ENCODE measurements at regions not wholly inside any gene's neighbourhood (a gene's known extent, or its start where the extent isn't known, plus 50 kb on each side); places are given as distances from the start of the nearest gene placed in this dataset.
A peak's percentile ranks its signal among the peaks of the same experiment; 100 is the strongest.

DNA sequence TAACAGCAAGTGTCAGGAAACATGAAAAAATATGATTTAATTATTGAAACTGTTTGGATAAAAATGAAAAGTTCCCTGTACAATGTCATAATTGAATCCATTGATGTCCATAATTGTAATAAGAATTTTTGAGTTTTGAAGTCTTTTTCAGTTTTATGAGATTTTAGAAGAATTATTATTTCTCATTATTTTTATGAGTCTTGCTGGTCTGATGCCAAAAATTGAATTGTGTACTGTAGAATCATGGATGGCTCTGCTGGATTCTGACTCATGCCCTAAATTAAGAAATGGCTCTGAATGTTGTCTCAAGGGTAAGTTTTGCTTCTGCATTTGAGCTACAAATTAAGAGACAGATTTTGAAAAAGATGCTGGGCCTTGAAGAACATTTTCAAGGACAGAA, 132.8 kb upstream of the MAP9 start:
- Histone ChIP-seq H3K27ac (ENCODE audit: low read depth, low read length, poor library complexity, severe bottlenecking) (no peak overlapping the region), H3K4me3 (ENCODE audit: low read depth, low read length, poor library complexity, severe bottlenecking) (no peak overlapping the region), H3K27me3 (replicated peaks; ENCODE audit: insufficient read depth, low read depth, low read length, poor library complexity) (no peaks in the 10 kb centered on the region), H3K9me3 (ENCODE audit: low read depth, low read length, poor library complexity, severe bottlenecking) (no peaks in the 10 kb centered on the region), H3K36me3 (ENCODE audit: insufficient read depth, low read length, poor library complexity, severe bottlenecking) (no peaks in the 10 kb centered on the region), H3K4me1 (ENCODE audit: insufficient read depth, low read length, poor library complexity, severe bottlenecking) (no peaks in the 10 kb centered on the region)
- intact Hi-C loops (cut with micrococcal nuclease; ENCODE audit: unreplicated experiment) = no loop called here
- TF ChIP-seq, protein P1, sequence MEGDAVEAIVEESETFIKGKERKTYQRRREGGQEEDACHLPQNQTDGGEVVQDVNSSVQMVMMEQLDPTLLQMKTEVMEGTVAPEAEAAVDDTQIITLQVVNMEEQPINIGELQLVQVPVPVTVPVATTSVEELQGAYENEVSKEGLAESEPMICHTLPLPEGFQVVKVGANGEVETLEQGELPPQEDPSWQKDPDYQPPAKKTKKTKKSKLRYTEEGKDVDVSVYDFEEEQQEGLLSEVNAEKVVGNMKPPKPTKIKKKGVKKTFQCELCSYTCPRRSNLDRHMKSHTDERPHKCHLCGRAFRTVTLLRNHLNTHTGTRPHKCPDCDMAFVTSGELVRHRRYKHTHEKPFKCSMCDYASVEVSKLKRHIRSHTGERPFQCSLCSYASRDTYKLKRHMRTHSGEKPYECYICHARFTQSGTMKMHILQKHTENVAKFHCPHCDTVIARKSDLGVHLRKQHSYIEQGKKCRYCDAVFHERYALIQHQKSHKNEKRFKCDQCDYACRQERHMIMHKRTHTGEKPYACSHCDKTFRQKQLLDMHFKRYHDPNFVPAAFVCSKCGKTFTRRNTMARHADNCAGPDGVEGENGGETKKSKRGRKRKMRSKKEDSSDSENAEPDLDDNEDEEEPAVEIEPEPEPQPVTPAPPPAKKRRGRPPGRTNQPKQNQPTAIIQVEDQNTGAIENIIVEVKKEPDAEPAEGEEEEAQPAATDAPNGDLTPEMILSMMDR (conservative IDR thresholded peaks at IDR 0.05; ENCODE audit: low read depth, low read length) = no peak
- POLR2A ChIA-PET (ENCODE audit: low non-redundant PET) = no interaction called here
- BruUV-seq (replicated peaks) = no TSS peak
- peak; percentile 7 for DNase-seq (ENCODE audit: low spot score)
- CTCF ChIA-PET = interaction anchor here (0.6 kb wide), 1 partner anchor 703 kb away, joined by 3 read pairs; no protein-coding TSS in a partner anchor

DNA sequence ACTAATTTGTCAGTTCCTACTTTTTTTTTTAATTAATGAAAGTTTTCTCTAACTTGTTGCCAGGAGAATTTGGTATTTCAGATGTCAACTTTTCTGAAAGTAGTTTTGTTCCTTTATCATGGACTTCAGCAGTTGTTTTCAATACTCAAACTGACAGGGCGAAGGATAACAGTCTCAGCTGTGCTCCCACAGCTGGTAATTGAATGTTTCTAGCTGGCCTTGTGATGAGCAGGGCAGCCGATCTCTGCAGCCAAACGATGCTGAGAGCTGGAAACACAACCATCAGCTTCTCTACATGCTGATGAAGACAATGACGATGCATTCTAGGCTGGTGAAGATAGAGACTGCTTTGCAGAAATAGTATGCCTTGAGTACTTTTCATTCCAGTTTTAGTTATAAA, 130.0 kb upstream of the MAP9 start:
- no TSS peak for BruUV-seq (replicated peaks)
- POLR2A ChIA-PET (ENCODE audit: low non-redundant PET) = no interaction called here
- CTCF ChIA-PET = no interaction called here

DNA sequence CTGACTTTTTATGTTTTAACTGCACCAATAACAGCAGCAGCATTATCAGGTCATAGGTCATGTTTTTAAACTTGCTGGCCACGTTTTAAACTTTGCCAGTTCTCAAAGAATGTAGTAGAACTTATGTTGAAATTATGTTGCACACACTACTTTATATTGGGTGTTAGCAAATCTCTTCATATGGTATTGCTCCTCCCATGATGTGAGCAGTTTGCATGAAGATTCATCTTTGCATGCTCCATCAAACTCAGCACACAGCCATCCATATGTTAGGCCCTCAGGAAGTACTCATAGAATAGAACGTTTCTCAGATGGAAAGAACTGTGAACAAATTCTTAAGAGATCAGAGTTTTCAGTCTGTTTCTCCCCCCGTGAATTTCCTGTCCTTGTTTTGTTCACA, 128.6 kb upstream of the MAP9 start:
- BruUV-seq (replicated peaks) = no TSS peak
- ChIA-PET POLR2A (ENCODE audit: low non-redundant PET) (no interaction called here), CTCF (no interaction called here)
- H3K4me3 ChIP-seq (ENCODE audit: low read depth, low read length, poor library complexity, severe bottlenecking) = no peak overlapping the region
- H3K9me3 ChIP-seq (ENCODE audit: low read depth, low read length, poor library complexity, severe bottlenecking) = no peaks in the 10 kb centered on the region
- H3K27ac ChIP-seq (ENCODE audit: low read depth, low read length, poor library complexity, severe bottlenecking) = no peak overlapping the region
- no peak for DNase-seq (ENCODE audit: low spot score)
- intact Hi-C loops (cut with micrococcal nuclease; ENCODE audit: unreplicated experiment) = no loop called here
- H3K4me1 ChIP-seq (ENCODE audit: insufficient read depth, low read length, poor library complexity, severe bottlenecking) = no peaks in the 10 kb centered on the region
- H3K27me3 ChIP-seq (replicated peaks; ENCODE audit: insufficient read depth, low read depth, low read length, poor library complexity) = peaks cover 18% of the 10 kb centered on the region
- no peaks in the 10 kb centered on the region for H3K36me3 ChIP-seq (ENCODE audit: insufficient read depth, low read length, poor library complexity, severe bottlenecking)
- no peak for TF ChIP-seq EZH2 (IDR thresholded peaks at IDR 0.05; ENCODE audit: borderline replicate concordance, low read depth, low read length, poor library complexity, severe bottlenecking)
- TF ChIP-seq, protein P1 (conservative IDR thresholded peaks at IDR 0.05; ENCODE audit: low read depth, low read length) = no peak

More for the DNA sequence above, 130.0 kb upstream of the MAP9 start:
- DNase-seq (ENCODE audit: low spot score) = no peak
- TF ChIP-seq EZH2 (IDR thresholded peaks at IDR 0.05; ENCODE audit: borderline replicate concordance, low read depth, low read length, poor library complexity, severe bottlenecking) = no peak
- TF ChIP-seq, protein P1 (conservative IDR thresholded peaks at IDR 0.05; ENCODE audit: low read depth, low read length) = no peak
- H3K4me1 ChIP-seq (ENCODE audit: insufficient read depth, low read length, poor library complexity, severe bottlenecking) = no peaks in the 10 kb centered on the region
- intact Hi-C loops (cut with micrococcal nuclease; ENCODE audit: unreplicated experiment) = no loop called here
- no peaks in the 10 kb centered on the region for H3K36me3 ChIP-seq (ENCODE audit: insufficient read depth, low read length, poor library complexity, severe bottlenecking)
- H3K9me3 ChIP-seq (ENCODE audit: low read depth, low read length, poor library complexity, severe bottlenecking) = no peaks in the 10 kb centered on the region
- no peak overlapping the region for H3K27ac ChIP-seq (ENCODE audit: low read depth, low read length, poor library complexity, severe bottlenecking)
- peaks cover 12% of the 10 kb centered on the region for H3K27me3 ChIP-seq (replicated peaks; ENCODE audit: insufficient read depth, low read depth, low read length, poor library complexity)
- no peak overlapping the region for H3K4me3 ChIP-seq (ENCODE audit: low read depth, low read length, poor library complexity, severe bottlenecking)
